Kidney capillary endothelial cell (primary cell): ENCODE measurements at regions not wholly inside any gene's neighbourhood (a gene's known extent, or its start where the extent isn't known, plus 50 kb on each side); places are given as distances from the start of the nearest gene placed in this dataset.
"Not testable (repeated sequence)": the region's sequence is repeated elsewhere in the genome, so short reads cannot be mapped to it uniquely, and the experiment has no call there.

Experiments
- DNase-seq: peaks from one replicate; pipeline ENCODE4 v3.0.0-alpha.2; 2018; ENCODE audit warnings: low spot score

DNA sequence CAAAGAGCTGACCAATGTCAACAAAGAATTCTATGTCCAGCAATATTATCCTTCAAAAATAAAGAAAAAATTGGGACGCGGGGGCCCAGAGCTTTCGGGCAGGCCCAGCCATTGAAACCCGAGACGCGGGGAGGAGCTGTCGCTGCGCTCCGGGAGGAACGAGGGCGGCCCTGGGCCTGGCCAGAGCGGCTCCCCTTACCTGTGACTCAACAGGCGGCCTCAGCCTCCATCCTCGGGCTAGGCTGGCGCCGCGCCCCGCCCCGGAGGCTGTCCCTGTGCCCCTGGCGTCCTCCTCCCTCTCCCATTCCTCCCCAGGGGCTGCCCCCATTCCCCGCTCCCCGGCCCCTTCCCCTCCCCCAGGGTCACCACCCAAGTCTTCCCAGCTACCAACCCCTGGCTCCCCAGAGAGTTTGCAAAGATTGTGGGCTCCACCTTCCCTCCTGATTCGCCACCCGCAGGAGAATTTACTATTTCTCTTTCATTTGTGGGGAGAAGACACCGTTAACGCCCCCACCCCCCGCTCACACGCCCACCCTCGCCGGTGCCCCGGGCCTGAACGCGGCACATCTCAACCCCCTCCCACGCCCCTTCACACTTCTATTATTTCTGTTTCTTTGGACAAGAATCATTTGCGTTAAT is 127.9 kb downstream of the ARRDC4 start:
- DNase-seq: not testable (repeated sequence)

DNA sequence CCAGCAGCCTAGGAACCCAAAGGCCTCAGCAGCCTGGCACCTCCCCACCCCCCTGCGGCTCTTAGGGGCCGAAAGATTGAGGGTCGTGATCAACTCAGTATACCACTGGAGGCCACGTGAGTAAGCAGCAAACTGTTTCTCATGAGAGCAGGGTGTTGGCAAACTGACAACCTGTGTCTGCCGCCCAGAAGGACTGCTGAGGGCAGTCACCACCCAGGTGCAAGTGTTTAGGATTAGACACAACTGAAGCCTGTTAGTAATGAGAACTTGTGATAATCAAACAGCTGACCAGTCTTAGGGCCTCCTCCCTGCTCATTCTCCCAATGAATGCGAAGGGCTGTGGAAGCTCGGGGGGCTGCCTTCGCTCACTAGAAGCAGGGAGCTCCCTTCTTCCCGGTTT is 128.8 kb downstream of the ARRDC4 start:
- not testable (repeated sequence) for DNase-seq

DNA sequence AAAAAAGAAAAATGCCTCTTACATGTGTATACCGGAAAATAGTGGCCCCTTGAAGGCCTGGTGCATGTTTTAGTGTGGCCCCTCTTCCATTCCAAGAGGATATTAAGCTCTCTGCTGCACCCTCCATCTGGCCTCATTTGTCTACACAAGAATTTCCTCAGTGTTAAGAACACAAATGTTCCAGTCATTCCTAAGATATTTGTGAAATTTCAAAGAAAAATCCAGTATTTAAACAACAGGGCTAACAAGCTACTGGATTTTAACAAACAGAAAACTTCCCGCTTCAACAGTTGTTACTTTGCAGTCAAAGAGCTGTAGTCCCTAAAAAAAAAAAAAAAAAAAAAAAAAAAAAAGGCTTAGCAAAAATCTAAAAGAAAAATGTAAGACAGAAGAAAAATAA is 137.5 kb downstream of the ARRDC4 start:
- DNase-seq: not testable (repeated sequence)

DNA sequence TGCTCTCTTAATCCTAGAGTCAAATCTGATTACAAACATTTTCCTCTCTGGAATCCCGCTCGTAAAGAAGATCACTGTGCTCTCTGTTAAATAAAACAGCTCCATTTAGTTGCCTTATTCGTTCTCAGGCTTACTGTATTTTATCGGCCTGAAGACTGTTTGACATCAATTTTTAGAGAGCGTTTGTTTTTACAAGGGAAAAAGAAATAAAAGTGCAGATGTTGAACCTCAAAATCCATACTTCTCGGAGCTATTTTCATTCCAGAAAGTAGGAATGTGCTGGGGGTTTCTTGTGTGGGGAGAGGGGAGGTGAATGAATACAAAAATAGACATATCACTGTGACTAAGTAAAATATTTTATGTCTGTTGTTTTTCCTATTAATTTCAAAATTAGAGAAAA is 140.1 kb downstream of the ARRDC4 start:
- not testable (repeated sequence) for DNase-seq

DNA sequence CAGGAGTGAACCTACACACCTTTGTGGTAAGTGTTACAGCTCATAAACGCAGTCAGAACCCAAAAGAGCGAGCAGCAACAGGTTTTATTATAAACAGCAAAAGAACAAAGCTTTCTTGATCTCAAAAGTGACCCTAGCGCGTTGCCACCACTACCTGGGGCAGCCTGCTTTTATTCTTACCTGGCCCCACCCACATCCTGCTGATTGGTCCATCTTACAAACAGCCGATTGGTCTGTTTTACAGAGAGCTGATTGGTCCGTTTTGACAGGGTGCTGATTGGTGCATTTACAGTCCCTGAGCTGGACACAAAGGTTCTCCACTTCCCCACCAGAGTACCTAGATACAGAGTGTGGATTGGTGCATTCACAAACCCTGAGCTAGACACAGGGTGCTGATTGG is 143.1 kb downstream of the ARRDC4 start:
- no peak for DNase-seq

DNA sequence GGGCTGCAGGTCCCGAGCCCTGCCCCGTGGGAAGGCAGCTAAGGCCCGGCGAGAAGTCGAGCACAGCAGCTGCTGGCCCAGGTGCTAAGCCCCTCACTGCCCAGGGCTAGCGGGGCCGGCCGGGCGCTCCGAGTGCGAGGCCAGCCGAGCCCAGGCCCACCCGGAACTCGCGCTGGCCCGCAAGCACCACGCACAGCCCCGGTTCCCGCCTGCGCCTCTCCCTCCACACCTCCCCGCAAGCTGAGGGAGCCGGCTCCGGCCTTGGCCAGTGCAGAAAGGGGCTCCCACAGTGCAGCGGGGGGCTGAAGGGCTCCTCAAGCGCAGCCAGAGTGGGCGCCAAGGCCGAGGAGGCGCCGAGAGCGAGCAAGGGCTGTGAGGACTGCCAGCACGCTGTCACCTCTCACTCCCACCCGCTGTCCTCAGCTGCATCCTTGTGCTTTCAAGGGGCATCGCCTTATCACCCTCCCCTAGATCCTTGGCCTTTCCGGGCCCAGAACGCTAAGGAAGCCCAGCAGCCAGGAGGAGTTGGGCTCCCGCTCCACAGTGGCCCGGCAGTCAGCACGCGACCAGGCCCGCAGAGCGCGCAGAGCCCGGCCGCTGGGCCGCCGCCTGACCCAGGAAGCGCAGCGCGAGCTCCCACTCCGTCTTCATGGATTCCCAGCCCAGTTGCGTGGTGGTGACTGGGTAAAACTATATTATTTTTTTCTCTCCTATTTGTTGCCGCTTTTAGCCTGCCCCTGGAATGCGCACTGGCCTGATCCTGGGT is 144.1 kb downstream of the ARRDC4 start:
- not testable (repeated sequence) for DNase-seq

DNA sequence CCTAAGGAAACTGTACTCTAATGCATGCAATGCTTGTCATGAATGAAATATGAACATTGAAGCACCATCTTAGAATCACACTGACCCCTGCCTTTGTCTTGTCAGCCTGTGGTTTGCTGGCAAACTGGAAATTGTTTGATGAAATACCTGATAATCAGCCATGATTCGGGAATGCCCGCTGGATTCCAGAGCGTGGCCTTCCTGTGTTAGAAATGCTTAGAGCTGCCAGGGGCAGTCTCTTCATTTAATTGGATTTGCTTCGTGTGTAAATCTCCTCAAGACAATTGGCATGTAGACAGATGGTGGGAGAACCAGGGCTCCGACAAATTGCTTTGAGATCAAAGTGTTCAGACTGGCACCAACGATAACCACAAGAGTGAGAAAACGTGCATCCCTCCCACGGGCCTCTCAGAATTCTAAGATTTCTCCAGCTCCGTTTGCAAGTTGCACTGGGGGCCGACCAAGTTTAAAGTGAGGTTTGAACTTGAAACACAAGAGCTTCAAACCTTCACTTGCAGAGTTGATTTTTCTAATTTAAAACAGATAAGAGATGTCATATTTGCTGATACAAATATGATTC is 146.2 kb downstream of the ARRDC4 start:
- DNase-seq: not testable (repeated sequence)

DNA sequence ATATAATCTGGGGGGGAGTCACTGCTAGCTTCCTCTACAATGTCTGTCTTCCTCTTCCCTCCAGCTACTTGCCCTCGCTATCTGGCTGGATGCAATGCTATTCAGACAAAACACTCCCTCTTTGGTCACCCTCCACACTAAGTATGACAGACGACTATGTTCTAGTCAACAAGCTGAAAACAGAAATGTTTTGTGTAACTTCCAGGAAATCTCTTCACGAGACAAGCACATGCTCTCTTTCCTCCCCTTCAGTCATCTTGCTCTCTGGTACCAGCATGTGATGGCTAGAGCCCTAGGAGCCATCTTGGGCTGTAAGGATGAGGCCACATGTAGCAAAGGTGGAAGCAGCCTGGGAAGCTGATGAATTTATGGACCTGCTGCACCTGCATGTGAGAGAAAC is 151.3 kb downstream of the ARRDC4 start:
- DNase-seq: no peak

DNA sequence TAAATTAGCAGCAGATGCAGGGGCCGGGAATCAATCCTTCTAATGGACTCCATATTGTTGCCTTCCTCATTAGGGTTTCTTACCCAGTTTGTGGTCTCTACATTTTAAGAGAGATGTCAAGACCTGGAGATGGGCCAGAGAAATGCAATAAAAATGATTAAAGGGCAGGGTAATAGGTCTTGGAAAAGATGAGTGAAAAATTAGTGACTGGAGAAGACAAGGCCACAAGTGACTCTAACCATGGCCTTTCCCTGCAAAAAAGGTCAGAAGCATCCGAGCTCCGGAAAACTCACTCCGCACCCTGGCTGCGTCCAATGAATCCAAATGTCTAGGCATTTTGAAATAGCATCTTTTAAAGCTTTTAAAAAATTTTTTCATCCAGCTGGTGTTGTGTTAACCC is 152.8 kb downstream of the ARRDC4 start:
- no peak for DNase-seq

DNA sequence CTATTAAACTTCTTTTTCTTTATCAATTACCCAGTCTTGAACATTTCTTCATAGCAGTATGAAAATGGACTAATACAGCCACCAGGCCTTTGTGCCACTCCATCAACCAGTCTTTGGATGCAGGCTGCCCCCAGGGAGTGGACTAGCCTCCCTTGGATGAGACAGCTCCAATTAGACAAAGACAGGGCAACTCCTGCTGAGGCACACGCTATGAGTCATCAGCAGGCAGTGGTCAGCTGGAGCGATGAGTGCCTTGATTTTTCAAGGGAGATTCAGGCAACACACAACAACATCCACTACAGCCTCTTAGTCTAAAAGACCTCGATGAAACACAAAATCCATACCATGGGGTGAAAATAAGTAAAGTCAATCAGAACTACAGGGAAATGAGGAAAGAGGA is 160.1 kb downstream of the ARRDC4 start:
- no peak for DNase-seq

DNA sequence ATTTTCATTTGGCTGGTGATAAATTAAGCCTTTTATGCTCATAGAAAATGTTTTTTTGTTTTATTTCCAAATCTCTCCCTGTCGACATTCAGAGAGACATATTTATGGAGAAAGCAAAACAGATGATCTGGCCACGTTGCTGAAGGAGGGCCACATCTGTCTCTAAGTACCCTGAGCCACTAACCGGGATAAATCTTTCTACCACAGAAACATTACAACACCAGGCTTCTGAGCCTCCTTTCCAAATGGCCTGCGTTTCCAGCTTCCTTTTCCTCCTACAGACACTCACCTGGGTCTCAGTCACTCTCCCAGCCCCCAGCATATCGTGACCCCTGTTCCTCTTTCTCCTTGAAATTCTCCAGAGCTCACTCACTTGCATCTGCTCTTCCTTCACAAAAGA is 161.0 kb downstream of the ARRDC4 start:
- DNase-seq: no peak

DNA sequence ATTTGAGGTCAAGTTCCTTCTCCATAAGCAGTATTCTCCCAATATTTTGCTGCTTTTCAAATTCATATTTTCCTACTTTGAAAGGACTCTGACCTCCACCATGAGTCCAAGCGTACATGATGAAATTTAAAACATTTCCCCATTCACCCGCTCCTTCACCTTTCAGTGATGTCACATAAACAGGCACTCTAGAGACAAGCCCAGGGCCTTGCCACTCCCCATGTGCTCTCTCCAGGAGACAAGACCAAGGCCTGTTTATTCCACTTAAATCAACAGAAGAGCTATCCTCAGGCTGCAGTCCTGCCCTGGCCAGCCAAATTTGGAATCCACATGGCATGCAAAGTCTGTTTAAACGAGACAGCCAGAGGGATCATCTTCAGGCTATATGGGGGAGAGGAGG is 161.5 kb downstream of the ARRDC4 start:
- DNase-seq: no peak

DNA sequence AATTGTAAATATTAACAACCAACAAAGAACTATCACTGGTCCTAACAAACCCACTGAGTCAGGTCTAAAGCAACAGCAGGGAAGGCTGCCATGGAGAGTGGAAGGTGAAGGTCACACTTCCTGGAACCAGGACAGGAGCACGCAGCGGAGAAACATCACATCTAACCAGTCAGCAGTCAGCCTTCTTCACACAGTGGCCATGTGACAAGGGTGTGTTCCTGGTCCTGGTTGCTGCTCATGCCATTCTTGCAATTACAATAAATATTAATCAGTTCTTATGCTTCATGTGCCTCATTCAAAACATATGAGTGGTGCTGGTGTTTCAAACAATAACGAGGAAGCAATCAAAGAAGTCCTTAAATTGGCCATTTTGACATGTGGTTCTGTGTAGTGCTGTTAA is 162.8 kb downstream of the ARRDC4 start:
- no peak for DNase-seq

DNA sequence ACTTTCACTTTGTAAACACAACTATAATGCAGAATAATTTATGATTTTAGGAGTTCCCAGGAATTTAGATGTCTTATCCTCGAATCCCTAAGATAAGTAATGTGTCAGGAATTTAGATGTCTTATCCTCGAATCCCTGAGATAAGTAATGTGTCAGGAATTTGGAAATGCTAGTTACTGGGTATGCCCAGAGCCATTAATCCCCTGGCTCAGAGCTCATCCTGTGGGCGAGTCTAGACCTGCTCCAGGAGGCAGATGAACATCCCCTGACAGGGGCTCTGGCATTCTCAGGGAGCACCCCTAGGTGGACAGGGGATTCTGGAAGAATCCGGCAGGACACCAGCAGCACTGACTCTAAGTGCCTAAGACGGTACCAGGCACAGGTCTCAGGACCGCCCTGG is 163.3 kb downstream of the ARRDC4 start:
- no peak for DNase-seq

DNA sequence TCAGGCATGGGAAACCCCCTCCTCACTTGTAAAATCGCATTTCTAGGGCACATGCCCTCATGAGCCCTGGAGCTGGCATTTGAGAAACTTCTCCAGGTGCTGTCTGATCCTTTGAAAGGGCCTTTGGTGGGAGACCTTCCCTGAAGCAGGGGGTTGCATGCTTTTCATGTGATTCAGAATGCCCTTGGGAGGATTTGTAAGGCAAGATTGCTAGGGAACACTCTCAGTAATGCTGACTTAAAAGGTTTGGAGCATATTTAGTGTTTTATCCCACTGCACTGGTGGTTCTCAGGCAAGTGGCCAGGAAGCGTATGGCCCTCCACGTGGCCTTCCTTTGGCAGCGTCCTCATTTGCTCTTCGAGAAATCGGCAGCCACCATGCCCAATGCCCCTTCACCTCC is 164.1 kb downstream of the ARRDC4 start:
- DNase-seq: no peak

DNA sequence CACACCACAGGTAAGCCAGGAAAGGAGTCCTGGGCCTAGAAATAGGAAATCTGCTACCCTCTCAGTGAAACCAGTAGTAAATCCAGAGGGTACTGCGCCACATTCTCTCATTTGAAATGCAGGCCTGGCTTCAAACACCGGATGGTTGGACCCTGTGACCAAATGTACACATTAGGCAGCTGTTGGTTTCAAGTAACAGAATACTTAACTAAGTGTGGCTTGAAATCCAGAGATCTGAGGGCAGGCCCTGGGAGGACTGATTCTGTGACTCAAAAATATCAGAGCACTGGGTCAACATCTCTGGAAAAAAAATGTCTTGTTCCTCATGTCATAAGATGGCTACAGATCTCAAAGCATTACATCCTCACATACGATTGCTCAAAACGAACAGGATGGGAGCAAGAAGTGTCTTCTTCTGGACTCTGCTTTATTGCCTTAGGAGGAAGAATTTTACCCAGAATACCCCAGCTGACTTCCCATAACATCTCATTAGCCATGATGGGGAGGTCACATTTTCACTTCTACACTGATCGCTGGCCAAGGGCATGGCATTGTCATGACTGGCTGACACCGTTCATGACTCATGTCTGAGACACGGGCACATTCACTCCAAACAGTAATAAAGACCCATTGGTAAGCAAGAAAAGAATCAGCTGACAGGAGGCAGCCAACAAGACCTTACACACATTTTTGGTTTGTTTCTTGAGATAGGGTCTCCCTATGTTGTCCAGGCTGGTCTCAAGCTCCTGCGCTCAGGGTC is 166.0 kb downstream of the ARRDC4 start:
- DNase-seq: no peak

DNA sequence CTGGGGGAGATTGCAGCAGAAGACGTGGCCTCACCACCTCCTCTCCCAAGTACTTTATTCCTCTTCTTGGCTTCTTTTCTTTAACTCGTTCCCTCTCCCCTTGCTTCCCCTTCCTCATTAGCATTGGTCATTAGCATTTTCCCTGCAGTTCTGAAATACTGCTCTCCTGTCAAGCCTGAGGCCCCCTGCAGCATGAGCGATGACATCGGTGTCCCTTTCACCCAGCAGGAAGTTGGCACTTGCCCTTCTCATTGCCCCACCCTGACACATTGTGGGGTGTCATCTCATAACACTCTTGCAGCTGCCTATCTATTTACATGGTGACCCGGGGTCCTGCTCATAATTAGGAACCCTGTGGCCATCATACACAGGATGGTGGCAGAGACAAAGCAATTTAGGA is 167.1 kb downstream of the ARRDC4 start:
- DNase-seq: no peak

DNA sequence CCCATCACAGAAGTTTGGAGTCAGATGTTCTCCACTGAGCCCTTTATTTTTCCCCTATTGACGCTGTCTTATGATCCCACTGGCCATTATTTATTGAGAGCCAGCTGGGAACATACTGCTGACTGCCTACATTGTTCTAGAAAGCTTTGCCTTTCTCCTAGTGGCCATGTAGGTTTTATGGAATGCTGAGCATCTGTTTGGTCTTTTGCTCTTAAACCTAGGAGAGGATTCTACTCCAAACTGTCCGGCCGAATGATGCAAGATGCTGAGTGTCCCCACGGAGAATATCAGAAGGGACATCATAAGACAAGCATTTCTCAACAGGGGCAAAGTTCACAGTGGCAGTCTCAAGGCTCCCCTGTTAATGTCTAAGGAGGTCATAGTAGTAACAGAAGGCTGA is 171.4 kb downstream of the ARRDC4 start:
- no peak for DNase-seq

DNA sequence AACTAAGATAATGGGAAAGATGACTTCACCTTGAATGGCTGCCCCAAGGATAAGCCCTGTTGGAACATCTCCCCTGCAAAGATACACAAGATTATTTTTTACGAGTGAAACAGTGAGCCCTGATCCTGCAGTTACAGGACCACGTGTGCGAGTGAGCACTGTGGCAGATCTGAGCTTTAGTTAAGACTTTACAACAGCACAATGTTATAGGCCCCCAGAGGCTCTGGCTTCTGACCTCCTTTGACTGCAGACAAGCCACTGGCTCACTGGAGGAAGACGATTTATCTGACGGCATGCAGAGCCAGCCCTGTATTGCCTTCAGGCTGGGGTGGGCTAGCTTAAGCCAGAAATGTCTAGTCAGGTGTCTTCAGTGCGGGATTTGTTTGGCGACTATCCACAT is 174.4 kb downstream of the ARRDC4 start:
- DNase-seq: no peak

DNA sequence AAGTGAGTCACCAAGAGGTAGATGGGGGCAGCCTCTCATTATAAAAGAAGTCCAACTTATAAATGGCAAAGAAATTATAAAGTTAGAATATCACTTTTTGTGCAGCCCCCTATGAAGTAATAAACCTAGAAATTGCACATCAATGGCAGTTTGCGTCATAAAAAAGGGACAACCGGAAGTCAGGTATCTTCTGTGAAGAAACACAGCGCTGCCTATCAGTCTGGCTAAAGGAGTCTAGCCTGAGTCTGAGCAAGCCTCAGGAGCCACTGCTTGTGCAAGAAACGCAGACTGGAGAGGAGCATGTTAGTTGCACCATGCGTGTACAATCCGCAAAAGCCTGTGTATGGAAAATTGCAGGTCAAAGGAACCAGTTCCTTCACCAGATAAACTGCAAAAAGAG is 178.4 kb downstream of the ARRDC4 start:
- no peak for DNase-seq

DNA sequence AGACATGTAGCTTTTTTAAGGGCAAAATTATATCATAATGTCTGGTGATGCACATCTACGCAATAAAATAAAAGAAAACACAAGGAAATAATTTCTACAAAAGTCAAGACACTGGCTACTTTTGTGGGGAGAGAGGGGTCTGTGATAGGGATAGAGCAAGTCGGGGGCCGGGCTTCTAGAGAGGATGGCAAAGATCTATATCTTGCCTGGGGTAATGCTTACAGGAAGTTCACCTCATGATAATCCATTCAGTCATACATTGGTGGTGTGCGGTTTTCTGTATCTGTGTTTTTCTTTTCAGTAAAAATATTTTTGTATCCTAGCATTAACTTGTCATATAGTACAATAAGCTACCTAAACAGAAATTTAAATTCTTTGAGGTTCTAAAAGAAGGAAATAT is 178.8 kb downstream of the ARRDC4 start:
- no peak for DNase-seq

DNA sequence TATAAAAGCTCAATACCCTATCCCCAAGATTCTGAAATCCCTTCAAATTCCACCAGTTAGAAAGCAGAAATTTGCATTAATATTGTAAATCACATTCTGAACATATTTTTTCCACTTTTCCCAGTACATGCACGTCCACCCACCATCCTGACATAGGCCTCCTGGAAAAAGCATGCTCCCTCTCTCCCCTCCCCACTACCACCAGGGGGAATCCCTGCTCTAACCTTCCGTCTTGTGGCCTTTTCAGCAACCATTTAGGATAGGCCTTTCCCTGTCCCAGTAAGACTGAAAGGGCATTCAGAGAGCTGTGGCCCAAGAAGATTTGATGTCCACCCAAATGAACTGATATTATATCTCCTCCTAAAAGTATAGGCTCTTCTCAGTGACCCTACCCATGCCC is 182.1 kb downstream of the ARRDC4 start:
- no peak for DNase-seq

DNA sequence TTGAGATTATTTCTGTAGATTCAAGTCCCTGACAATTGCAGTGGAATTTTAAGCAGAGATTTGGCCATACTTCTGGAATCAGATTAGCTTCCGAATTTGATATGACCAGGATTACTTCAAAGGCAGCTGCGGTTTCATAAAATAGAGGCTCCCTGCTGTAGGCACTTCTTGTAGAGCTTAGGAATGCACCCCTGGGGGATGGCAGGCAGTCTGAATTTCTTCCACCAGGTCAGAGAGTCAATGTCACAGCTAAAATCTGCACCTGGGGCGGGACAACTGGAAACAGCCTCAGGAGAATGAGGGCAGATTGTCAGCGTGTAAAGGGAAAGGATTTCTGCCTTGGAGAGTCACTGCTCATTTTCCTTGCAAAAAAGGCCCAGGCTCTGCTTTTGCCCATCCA is 182.6 kb downstream of the ARRDC4 start:
- no peak for DNase-seq
